ENCODE measurements at regions not wholly inside any gene's neighbourhood (a gene's known extent, or its start where the extent isn't known, plus 50 kb on each side); places are given as distances from the start of the nearest gene placed in this dataset.
A peak's percentile ranks its signal among the peaks of the same experiment; 100 is the strongest.

DNA sequence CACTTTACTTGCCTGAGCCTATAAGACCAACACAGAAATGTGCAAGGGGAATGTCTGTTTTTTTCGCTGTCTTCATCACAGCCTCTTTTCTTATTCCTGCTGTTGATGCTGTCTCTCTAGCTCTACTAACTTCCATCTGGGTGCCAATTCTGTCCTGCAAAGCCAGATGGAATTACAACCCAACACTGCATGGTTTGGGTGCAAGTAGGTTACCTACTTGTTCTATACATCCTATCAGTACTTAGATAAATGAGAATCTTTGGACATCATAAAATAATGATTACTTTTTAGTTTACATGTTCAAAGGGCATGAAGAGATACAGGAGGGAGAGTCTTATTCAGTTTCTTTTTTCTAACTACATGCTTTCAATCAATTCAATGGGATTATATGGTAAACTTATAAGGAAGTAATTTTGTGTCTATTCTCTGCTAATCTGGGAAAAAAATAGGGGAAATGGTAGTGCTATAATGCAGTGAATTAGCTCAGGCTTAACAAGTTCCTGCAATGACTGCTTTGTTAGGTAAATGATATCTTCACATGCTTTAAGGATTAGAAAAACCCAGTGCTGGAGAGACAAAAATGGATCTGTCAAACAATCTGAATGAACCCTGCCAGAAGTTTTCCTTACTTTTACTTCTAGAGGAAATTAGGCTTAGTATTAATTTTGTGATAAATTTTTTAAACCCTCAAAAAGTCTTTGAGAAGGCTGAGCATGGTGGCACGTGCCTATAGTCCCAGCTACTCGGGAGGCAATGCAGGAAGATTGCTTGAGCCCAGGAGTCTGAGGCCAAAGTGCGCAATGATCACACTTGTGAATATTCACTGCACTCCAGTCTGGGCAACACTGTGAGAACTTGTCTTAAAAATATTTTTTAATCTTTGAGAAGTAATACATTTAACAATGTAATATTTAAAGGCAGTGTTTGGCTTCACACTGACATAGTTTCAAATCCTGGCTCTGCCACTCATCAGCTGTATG, 86.5 kb upstream of the E2F3 start:
- ChIA-PET CTCF (interaction anchor here (1.3 kb wide), 1 partner anchor 13 kb away, joined by 3 read pairs; no protein-coding TSS in a partner anchor), POLR2A (interaction anchor here (2.8 kb wide), 1 partner anchor 21 kb away, joined by 12 read pairs; no protein-coding TSS in a partner anchor)
- Mint-ChIP-seq H3K36me3 (ENCODE audit: low read depth) (peaks cover 11% of the 10 kb centered on the region), H3K27ac (no peak overlapping the region), H3K4me1 (peaks cover 17% of the 10 kb centered on the region), H3K9me3 (peaks cover 7% of the 10 kb centered on the region), H3K27me3 (peaks cover 8% of the 10 kb centered on the region), H3K4me3 (no peak overlapping the region)
- DNase-seq = no peak

DNA sequence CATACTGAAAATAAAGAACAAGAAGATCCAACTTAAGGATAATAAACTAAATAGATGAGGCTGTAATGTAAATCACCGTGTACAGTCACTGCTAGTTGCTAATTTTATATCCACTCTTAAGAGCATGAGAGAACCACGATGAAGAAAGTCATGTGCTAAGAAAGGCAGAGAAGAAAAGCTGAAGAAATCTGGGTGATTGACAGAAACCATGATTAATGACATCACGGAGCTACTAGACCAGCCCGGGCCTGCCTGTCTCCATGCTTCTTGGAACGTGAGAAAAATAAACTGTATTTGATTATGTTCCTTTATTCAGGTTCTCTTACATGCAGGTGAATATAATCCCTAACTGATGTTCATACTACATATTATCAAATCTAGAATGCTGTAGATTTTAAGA, 84.2 kb upstream of the E2F3 start:
- Mint-ChIP-seq H3K27ac (no peak overlapping the region), H3K27me3 (peaks cover 2% of the 10 kb centered on the region)

DNA sequence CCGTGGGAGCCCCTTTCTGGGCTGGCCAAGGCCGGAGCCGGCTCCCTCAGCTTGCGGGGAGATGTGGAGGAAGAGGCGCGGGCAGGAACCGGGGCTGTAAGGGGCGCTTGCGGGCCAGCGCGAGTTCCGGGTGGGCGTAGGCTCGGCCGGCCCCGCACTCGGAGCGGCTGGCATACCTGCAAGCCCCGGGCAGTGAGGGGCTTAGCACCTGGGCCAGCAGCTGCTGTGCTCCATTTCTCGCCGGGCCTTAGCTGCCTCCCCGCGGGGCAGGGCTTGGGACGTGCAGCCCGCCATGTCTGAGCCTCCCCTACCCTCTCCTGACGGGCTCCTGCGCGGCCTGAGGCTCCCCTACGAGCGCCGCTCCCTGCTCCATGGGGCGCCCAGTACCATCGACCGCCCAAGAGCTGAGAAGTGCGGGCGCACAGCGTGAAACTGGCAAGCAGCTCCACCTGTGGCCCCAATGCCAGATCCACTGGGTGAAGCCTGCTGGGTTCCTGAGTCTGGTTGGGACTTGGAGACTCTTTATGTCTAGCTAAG, 82.8 kb upstream of the E2F3 start:
- peaks cover 7% of the 10 kb centered on the region for H3K9me3 Mint-ChIP-seq
- peaks cover 21% of the 10 kb centered on the region for H3K4me1 Mint-ChIP-seq
- H3K4me3 Mint-ChIP-seq = peak overlapping the region; percentile 81
- peaks cover 5% of the 10 kb centered on the region for H3K27me3 Mint-ChIP-seq
- H3K27ac Mint-ChIP-seq = peak overlapping the region; percentile 99
- DNase-seq = no peak
- H3K36me3 Mint-ChIP-seq (ENCODE audit: low read depth) = peaks cover 11% of the 10 kb centered on the region
- POLR2A ChIA-PET = interaction anchor here (0.9 to 3.5 kb wide), 46 partner anchors 10 to 223 kb away, joined by 3 to 171 read pairs (median 7); partner anchors contain the start of genes CDKAL1, E2F3 and MBOAT1
- CTCF ChIA-PET = interaction anchor here (0.6 to 2.5 kb wide), 13 partner anchors 8 to 211 kb away, joined by 3 to 21 read pairs (median 3); no protein-coding TSS in a partner anchor

More for the DNA sequence above, 84.2 kb upstream of the E2F3 start:
- Mint-ChIP-seq H3K4me1 (peaks cover 24% of the 10 kb centered on the region), H3K4me3 (no peak overlapping the region), H3K9me3 (peaks cover 7% of the 10 kb centered on the region), H3K36me3 (ENCODE audit: low read depth) (peaks cover 11% of the 10 kb centered on the region)
- CTCF ChIA-PET = no interaction called here
- POLR2A ChIA-PET = interaction anchor here (1.4 kb wide), 1 partner anchor 19 kb away, joined by 3 read pairs; no protein-coding TSS in a partner anchor
- no peak for DNase-seq

DNA sequence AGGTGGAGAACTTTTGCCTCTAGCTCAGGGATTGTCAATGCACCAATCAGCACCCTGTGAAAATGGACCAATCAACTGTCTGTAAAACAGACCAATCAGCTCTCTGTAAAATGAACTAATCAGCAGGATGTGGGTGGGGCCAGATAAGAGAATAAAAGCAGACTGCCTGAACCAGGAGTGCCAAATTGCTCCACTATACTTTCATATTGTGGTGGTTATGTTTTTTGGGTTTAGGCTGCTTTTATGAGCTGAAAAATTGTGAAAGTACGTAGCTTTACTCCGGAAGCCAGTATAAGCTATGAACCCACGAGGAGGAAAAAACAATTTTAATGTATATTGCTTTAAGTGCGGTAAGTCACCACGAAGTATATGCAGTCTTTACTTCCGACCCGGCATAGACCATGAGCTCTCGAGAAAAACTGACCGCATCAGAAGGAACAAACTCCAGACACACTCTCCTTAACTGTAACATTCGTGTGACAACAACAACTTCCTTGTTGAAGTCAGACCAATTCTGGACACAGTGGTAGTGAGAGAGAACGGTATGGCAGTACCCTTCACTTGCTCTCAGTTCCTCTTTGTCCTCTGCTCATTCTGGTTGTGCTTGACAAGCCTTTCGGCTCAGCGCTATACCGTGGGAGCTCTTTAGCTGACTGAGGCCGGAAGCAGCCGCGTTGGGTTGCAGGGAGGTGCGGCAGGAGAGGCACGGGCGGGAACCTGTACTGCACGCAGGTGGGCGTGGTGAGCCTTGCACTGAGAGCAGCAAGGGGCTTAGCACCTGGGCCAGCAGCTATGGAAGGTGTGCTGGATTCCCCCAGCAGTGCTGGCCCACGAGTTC, 81.9 kb upstream of the E2F3 start:
- CTCF ChIA-PET = interaction anchor here (0.6 to 2.5 kb wide), 21 partner anchors 9 to 227 kb away, joined by 3 to 21 read pairs (median 3); no protein-coding TSS in a partner anchor
- Mint-ChIP-seq H3K27ac (peak overlapping the region; percentile 99), H3K4me1 (peaks cover 21% of the 10 kb centered on the region), H3K9me3 (peaks cover 7% of the 10 kb centered on the region), H3K36me3 (ENCODE audit: low read depth) (peaks cover 11% of the 10 kb centered on the region), H3K4me3 (peak overlapping the region; percentile 81), H3K27me3 (peaks cover 4% of the 10 kb centered on the region)
- peak; percentile 85 for DNase-seq
- POLR2A ChIA-PET = interaction anchor here (0.9 to 3.5 kb wide), 48 partner anchors 9 to 222 kb away, joined by 3 to 171 read pairs (median 7); partner anchors contain the start of genes CDKAL1, E2F3 and MBOAT1

DNA sequence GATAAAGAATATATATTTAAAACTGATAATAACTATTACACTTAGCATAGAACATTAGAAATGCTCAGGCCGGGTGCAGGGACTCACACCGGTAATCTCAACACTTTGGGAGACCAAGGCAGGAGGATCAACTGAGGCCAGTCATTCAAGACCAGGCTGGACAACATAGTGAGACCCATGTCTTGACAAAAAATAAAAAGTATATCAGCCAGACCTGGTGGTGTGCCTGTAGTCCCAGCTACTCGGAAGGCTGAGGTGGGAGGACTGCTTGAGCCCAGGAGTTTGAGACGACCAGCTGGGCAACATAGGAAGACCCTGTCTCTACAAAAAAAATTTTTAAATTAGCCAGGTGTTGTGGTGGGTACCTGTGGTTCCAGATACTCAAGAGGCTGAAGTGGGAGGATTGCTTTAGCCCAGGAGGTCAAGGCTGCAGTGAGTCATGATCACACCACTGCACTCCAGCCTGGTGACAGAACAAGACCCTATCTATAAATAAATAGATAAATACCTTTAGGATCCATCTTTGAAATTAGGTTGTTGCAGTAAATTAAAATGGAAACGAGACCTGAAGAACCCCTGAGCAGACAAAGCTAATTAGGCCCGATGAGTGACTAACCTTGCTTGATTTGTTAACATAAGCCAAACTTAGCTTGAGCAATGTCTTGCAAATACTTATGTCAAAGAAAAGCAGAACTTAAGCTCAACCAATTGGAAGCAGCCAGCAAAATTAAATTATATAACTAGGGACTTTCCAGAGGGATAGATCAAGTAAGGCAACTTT, 75.8 kb upstream of the E2F3 start:
- H3K4me1 Mint-ChIP-seq = peaks cover under 1% of the 10 kb centered on the region
- H3K36me3 Mint-ChIP-seq (ENCODE audit: low read depth) = no peaks in the 10 kb centered on the region
- POLR2A ChIA-PET = interaction anchor here (1.1 kb wide), 1 partner anchor 10 kb away, joined by 5 read pairs; no protein-coding TSS in a partner anchor
- CTCF ChIA-PET = no interaction called here
- peaks cover 18% of the 10 kb centered on the region for H3K27me3 Mint-ChIP-seq
- no peak overlapping the region for H3K4me3 Mint-ChIP-seq
- DNase-seq = no peak
- no peak overlapping the region for H3K27ac Mint-ChIP-seq
- H3K9me3 Mint-ChIP-seq = no peaks in the 10 kb centered on the region

DNA sequence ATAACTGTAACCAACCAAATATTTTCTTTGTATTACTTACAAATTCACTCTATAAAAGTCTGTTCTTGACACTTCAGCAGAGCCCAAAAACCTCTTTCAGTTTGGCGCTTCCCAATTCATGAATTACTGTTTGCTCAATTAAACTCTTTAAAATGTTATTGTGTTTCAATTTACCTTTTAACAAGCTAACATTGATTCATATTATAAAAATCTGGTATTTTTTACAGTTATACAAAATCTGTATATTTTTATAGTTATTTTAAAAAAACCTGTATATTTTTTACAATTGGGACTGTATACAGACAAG, 75.3 kb upstream of the E2F3 start:
- H3K36me3 Mint-ChIP-seq (ENCODE audit: low read depth) = no peaks in the 10 kb centered on the region
- no peak overlapping the region for H3K4me3 Mint-ChIP-seq
- H3K27me3 Mint-ChIP-seq = peaks cover 18% of the 10 kb centered on the region
- no peak for DNase-seq
- H3K9me3 Mint-ChIP-seq = no peaks in the 10 kb centered on the region
- H3K27ac Mint-ChIP-seq = no peak overlapping the region
- POLR2A ChIA-PET = interaction anchor here (1.1 kb wide), 1 partner anchor 9 kb away, joined by 5 read pairs; no protein-coding TSS in a partner anchor
- CTCF ChIA-PET = interaction anchor here (2.0 kb wide), 1 partner anchor 78 kb away, joined by 4 read pairs; no protein-coding TSS in a partner anchor
- H3K4me1 Mint-ChIP-seq = no peaks in the 10 kb centered on the region

DNA sequence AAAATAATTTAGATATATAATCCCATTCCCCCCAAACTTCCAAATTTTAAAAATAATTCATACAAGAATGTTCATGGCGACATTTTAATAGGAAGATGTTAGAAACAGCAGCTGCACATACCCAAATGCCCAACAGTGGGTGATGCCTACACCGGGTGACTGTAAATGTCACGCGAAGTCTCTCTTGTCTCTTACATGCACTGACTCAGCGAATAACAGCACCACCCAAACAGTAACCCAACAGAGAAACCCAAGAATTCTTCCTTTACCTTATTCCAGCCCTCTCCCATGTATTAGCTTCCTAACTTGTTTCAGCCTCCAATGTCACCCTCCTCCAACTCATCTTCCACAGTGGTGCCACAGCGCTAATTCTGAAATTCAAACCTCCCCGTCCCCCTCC, 74.5 kb upstream of the E2F3 start:
- H3K4me1 Mint-ChIP-seq = no peaks in the 10 kb centered on the region
- CTCF ChIA-PET = interaction anchor here (2.0 kb wide), 1 partner anchor 77 kb away, joined by 4 read pairs; no protein-coding TSS in a partner anchor
- POLR2A ChIA-PET = interaction anchor here (0.8 to 1.1 kb wide), 2 partner anchors 9 to 10 kb away, joined by 4 to 5 read pairs; no protein-coding TSS in a partner anchor
- no peaks in the 10 kb centered on the region for H3K36me3 Mint-ChIP-seq (ENCODE audit: low read depth)
- H3K27ac Mint-ChIP-seq = no peak overlapping the region
- no peaks in the 10 kb centered on the region for H3K9me3 Mint-ChIP-seq
- no peak for DNase-seq
- H3K4me3 Mint-ChIP-seq = no peak overlapping the region
- peaks cover 18% of the 10 kb centered on the region for H3K27me3 Mint-ChIP-seq

DNA sequence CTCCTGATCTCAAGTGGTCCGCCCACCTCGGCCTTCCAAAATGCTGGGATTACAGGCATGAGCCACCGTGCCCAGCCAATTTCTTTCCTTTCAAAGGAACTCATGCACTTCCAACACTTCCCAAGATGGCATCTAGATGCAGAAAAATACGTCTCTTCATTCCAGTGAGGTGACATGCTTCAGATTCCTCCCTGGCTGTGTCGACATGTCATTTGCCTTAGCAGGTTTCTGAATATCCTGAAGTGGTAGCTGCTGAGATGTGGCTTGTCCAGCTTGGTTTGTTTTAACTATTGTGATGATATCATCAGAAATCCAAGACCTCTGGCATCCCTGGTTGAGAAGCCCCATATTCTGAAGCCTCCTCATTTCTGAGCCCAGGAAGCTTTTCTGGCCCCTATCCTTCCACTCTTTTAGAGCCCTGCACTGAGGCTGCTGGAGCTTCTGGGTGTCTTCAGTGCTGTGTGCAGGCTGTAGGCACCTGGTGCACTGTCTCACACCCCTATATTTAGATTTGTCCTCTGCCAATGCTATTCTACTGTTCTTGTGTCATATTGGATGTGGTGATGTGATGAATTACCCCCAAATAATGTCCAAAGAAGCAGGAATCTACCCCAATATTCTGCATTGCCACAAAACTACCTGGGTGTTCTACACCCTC, 73.3 kb upstream of the E2F3 start:
- Mint-ChIP-seq H3K36me3 (ENCODE audit: low read depth) (no peaks in the 10 kb centered on the region), H3K9me3 (peaks cover 3% of the 10 kb centered on the region), H3K4me3 (no peak overlapping the region), H3K27me3 (peaks cover 17% of the 10 kb centered on the region), H3K27ac (no peak overlapping the region), H3K4me1 (no peaks in the 10 kb centered on the region)
- no peak for DNase-seq
- POLR2A ChIA-PET = interaction anchor here (1.8 kb wide), 1 partner anchor 8 kb away, joined by 11 read pairs; no protein-coding TSS in a partner anchor
- CTCF ChIA-PET = interaction anchor here (1.1 to 2.0 kb wide), 2 partner anchors 13 to 76 kb away, joined by 3 to 4 read pairs; no protein-coding TSS in a partner anchor

DNA sequence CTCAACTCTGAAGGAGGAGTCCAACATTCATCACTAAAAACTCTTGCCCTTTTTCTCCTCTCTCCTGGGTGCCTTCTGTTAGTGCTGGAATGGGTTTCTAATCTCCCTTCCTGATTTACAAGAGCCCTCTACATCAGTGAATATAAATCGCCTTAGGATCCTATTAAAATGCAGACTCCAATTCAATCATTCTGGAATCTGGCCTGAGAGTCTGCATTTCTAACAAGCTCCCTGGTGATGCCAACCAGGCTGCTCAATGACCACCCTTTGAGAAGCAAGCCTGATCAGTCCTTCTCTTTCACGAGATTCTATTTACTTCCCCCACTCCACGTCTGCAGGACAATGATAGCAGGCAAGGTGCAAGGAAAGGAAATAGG, 72.8 kb upstream of the E2F3 start:
- H3K36me3 Mint-ChIP-seq (ENCODE audit: low read depth) = no peaks in the 10 kb centered on the region
- ChIA-PET POLR2A (interaction anchor here (1.8 kb wide), 1 partner anchor 9 kb away, joined by 11 read pairs; no protein-coding TSS in a partner anchor), CTCF (interaction anchor here (1.1 kb wide), 1 partner anchor 14 kb away, joined by 3 read pairs; no protein-coding TSS in a partner anchor)
- no peak overlapping the region for H3K27ac Mint-ChIP-seq
- H3K4me3 Mint-ChIP-seq = no peak overlapping the region
- DNase-seq = no peak
- no peaks in the 10 kb centered on the region for H3K4me1 Mint-ChIP-seq
- peaks cover 17% of the 10 kb centered on the region for H3K27me3 Mint-ChIP-seq
- H3K9me3 Mint-ChIP-seq = peaks cover 3% of the 10 kb centered on the region

DNA sequence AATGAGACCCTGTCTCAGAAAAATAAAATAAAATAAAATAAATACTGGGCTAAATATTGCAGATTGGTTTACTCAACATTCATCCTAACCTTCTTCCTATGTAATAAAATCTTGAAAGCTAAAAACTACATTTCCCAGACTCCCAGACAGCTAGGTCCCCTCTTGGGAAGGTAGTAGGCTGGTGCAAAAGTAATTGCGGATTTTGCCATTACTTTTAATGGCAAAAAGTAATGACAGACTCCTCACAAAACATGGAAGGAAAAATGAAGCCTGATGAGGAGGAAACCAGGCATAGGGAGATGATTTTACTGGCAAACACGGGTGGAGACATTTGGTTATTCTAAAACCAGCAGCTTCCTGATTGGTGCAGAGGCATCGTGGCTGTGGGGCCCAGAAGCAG, 70.6 kb upstream of the E2F3 start:
- DNase-seq = no peak
- Mint-ChIP-seq H3K9me3 (peaks cover 3% of the 10 kb centered on the region), H3K4me1 (peaks cover 13% of the 10 kb centered on the region), H3K27ac (no peak overlapping the region), H3K4me3 (no peak overlapping the region), H3K36me3 (ENCODE audit: low read depth) (peaks cover 4% of the 10 kb centered on the region), H3K27me3 (peaks cover 17% of the 10 kb centered on the region)
- CTCF ChIA-PET = no interaction called here
- POLR2A ChIA-PET = interaction anchor here (1.1 to 3.1 kb wide), 4 partner anchors 11 to 203 kb away, joined by 3 to 24 read pairs (median 6); partner anchors contain the start of gene CDKAL1

DNA sequence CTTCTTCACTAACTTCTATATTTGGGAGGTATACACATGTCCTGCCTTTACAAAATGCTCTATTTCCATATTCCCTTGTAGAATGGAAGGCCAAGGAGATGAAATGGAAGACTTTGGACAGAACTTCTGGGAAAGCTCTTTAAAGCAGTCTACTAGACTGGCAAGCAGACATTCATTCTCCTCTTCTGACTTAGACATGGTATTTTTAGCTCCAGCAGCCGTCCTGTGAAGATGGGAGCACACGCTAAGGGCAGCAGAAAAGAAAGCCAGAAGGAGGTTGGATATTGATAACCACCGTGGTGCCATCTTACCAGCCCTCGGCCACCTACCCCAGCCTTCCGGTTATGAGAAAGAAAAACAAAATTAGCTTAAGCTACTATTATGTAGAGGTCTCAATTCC, 70.1 kb upstream of the E2F3 start:
- no peak overlapping the region for H3K27ac Mint-ChIP-seq
- no peak overlapping the region for H3K4me3 Mint-ChIP-seq
- peaks cover 3% of the 10 kb centered on the region for H3K9me3 Mint-ChIP-seq
- CTCF ChIA-PET = no interaction called here
- H3K4me1 Mint-ChIP-seq = peaks cover 19% of the 10 kb centered on the region
- DNase-seq = no peak
- peaks cover 17% of the 10 kb centered on the region for H3K27me3 Mint-ChIP-seq
- POLR2A ChIA-PET = interaction anchor here (1.1 to 3.1 kb wide), 4 partner anchors 12 to 203 kb away, joined by 3 to 24 read pairs (median 6); partner anchors contain the start of gene CDKAL1
- H3K36me3 Mint-ChIP-seq (ENCODE audit: low read depth) = peaks cover 4% of the 10 kb centered on the region

Data from activated CD4-positive, alpha-beta memory T cell treated with anti-CD3 and anti-CD28 coated beads, Interleukin-2, amount 10 ng/mL, durations not matched to agents 7 days and 5 days (primary cell).